Astrocyte (in vitro differentiated cells and primary cell): ENCODE measurements at regions not wholly inside any gene's neighbourhood (a gene's known extent, or its start where the extent isn't known, plus 50 kb on each side); places are given as distances from the start of the nearest gene placed in this dataset.

Experiments
- DNase-seq: peaks from one replicate; pipeline ENCODE4 v3.0.0-alpha.2; 2010; ENCODE audit warnings: low read depth
- FAIRE-seq: peaks from 2 replicates; lab custom pipeline; 2011; peaks lifted over from hg19 to GRCh38; lab: Jason Lieb, UNC
- H2AFZ ChIP-seq: 2 replicates; pipeline ENCODE4 v1.6.0; 2012; ENCODE audit warnings: low read depth, low read length, inconsistent platforms
- H3K27ac ChIP-seq: 2 replicates; pipeline ENCODE4 v1.5.1; 2011; ENCODE audit warnings: low read depth, low read length, inconsistent platforms
- H3K27me3 ChIP-seq: 2 replicates; pipeline ENCODE4 v1.6.0; 2011; ENCODE audit warnings: low read length, inconsistent platforms; ENCODE audit not compliant: insufficient read depth
- H3K36me3 ChIP-seq: 2 replicates; pipeline ENCODE4 v1.5.1; 2011; ENCODE audit warnings: low read length, inconsistent platforms; ENCODE audit not compliant: insufficient read depth
- H3K4me1 ChIP-seq: 2 replicates; pipeline ENCODE4 v1.5.1; 2011; ENCODE audit warnings: low read length, inconsistent platforms; ENCODE audit not compliant: insufficient read depth
- H3K4me2 ChIP-seq: 2 replicates; pipeline ENCODE4 v1.6.0; 2012; ENCODE audit warnings: low read length, inconsistent platforms
- H3K4me3 ChIP-seq: 2 replicates; pipeline ENCODE4 v1.5.1; 2011; ENCODE audit warnings: low read depth, mild to moderate bottlenecking, low read length, inconsistent platforms; ENCODE audit not compliant: insufficient read depth
- H3K79me2 ChIP-seq: 2 replicates; pipeline ENCODE4 v1.6.0; 2012; ENCODE audit warnings: mild to moderate bottlenecking, low read length, inconsistent platforms; ENCODE audit not compliant: insufficient read depth
- H3K9ac ChIP-seq: 2 replicates; pipeline ENCODE4 v1.6.0; 2012; ENCODE audit warnings: mild to moderate bottlenecking, low read length, inconsistent platforms
- H3K9me3 ChIP-seq: 2 replicates; pipeline ENCODE4 v1.5.1; 2012; ENCODE audit warnings: low read depth, mild to moderate bottlenecking, low read length, inconsistent platforms; ENCODE audit not compliant: insufficient read depth
- H4K20me1 ChIP-seq: 2 replicates; pipeline ENCODE4 v1.6.0; 2012; ENCODE audit warnings: low read length, inconsistent platforms; ENCODE audit not compliant: insufficient read depth
- H3K27ac Mint-ChIP-seq: one replicate; pipeline ENCODE4 v1.8.0; 2021; ENCODE audit warnings: mild to moderate bottlenecking, mixed read lengths; ENCODE audit not compliant: unreplicated experiment
- H3K27me3 Mint-ChIP-seq: one replicate; pipeline ENCODE4 v1.8.0; 2021; ENCODE audit warnings: low read depth, mixed read lengths; ENCODE audit not compliant: unreplicated experiment
- H3K36me3 Mint-ChIP-seq: one replicate; pipeline ENCODE4 v1.8.0; 2021; ENCODE audit warnings: low read depth, mixed read lengths; ENCODE audit not compliant: unreplicated experiment
- H3K4me1 Mint-ChIP-seq: one replicate; pipeline ENCODE4 v1.8.0; 2021; ENCODE audit warnings: low read depth, mixed read lengths; ENCODE audit not compliant: unreplicated experiment
- H3K4me3 Mint-ChIP-seq: one replicate; pipeline ENCODE4 v1.8.0; 2021; ENCODE audit warnings: mild to moderate bottlenecking, moderate library complexity, mixed read lengths; ENCODE audit not compliant: unreplicated experiment
- H3K9me3 Mint-ChIP-seq: one replicate; pipeline ENCODE4 v1.8.0; 2021; ENCODE audit warnings: mild to moderate bottlenecking, mixed read lengths; ENCODE audit not compliant: unreplicated experiment
- CTCF ChIP-seq: IDR thresholded peaks from 2 replicates; pipeline ENCODE4 v1.5.1; 2011; ENCODE audit warnings: low read depth, mild to moderate bottlenecking, inconsistent platforms, low read length, moderate library complexity; ENCODE audit not compliant: insufficient read depth
- EZH2 ChIP-seq: IDR thresholded peaks from 2 replicates; pipeline ENCODE4 v1.6.1; 2012; ENCODE audit warnings: mild to moderate bottlenecking, low read length, inconsistent platforms; ENCODE audit not compliant: insufficient read depth

DNA sequence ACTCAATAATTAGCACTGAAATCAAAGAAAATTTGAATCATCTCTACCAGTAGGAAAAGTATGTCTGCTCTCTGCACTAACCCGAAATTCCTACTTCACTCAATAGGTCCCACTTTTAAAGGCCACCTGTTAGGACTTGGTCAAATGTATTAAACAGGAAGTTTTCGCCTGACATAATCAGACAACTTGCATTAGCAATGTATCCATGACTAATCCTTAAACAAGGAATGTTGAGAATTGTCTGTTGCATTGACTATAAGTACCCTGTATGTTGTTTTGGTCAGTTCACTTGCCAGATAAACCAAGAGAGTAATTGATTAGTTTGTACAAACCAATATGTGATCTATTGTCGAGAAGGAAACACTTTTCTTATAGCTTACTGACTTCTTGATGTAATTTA is 1308.0 kb downstream of the CDY2B start:
- H4K20me1 ChIP-seq = no peaks in the 10 kb centered on the region
- H3K36me3 Mint-ChIP-seq = no peaks in the 10 kb centered on the region
- no peak overlapping the region for H3K27ac ChIP-seq
- H3K9me3 ChIP-seq = no peaks in the 10 kb centered on the region
- H3K27me3 Mint-ChIP-seq = no peaks in the 10 kb centered on the region
- H2AFZ ChIP-seq = no peak overlapping the region
- no peaks in the 10 kb centered on the region for H3K27me3 ChIP-seq
- no peaks in the 10 kb centered on the region for H3K79me2 ChIP-seq
- no peak overlapping the region for H3K27ac Mint-ChIP-seq
- TF ChIP-seq CTCF (no peak), EZH2 (no peak)
- no peak overlapping the region for H3K9ac ChIP-seq
- DNase-seq (no peak), FAIRE-seq (no peak)
- H3K4me1 Mint-ChIP-seq = peaks cover 4% of the 10 kb centered on the region
- no peak overlapping the region for H3K4me2 ChIP-seq
- H3K9me3 Mint-ChIP-seq = no peaks in the 10 kb centered on the region
- no peak overlapping the region for H3K4me3 ChIP-seq
- H3K4me3 Mint-ChIP-seq = no peak overlapping the region
- no peaks in the 10 kb centered on the region for H3K4me1 ChIP-seq
- no peaks in the 10 kb centered on the region for H3K36me3 ChIP-seq

- Mint-ChIP-seq H3K36me3 (no peaks in the 10 kb centered on the region), H3K27ac (no peak overlapping the region), H3K27me3 (no peaks in the 10 kb centered on the region), H3K4me1 (no peaks in the 10 kb centered on the region), H3K9me3 (no peaks in the 10 kb centered on the region), H3K4me3 (no peak overlapping the region)
- no peaks in the 10 kb centered on the region for H3K9me3 ChIP-seq
- no peak overlapping the region for H2AFZ ChIP-seq
- H3K27me3 ChIP-seq = no peaks in the 10 kb centered on the region
- TF ChIP-seq EZH2 = no peak
- TF ChIP-seq CTCF = no peak
- no peaks in the 10 kb centered on the region for H3K36me3 ChIP-seq
- no peak overlapping the region for H3K9ac ChIP-seq
- no peak overlapping the region for H3K4me2 ChIP-seq
- DNase-seq (no peak), FAIRE-seq (no peak)
- no peak overlapping the region for H3K4me3 ChIP-seq
- no peaks in the 10 kb centered on the region for H3K4me1 ChIP-seq
- H4K20me1 ChIP-seq = no peaks in the 10 kb centered on the region
- no peak overlapping the region for H3K27ac ChIP-seq
- H3K79me2 ChIP-seq = no peaks in the 10 kb centered on the region
These were observed 1317.5 kb downstream of the CDY2B start for GRCh38 chrY:16562491-16562890.

- DNase-seq (no peak), FAIRE-seq (no peak)
- no peak overlapping the region for H2AFZ ChIP-seq
- no peaks in the 10 kb centered on the region for H3K36me3 ChIP-seq
- Mint-ChIP-seq H3K27ac (no peak overlapping the region), H3K36me3 (no peaks in the 10 kb centered on the region), H3K4me3 (no peak overlapping the region), H3K9me3 (no peaks in the 10 kb centered on the region), H3K27me3 (no peaks in the 10 kb centered on the region), H3K4me1 (no peaks in the 10 kb centered on the region)
- H3K79me2 ChIP-seq = no peaks in the 10 kb centered on the region
- H3K4me2 ChIP-seq = no peak overlapping the region
- no peak overlapping the region for H3K4me3 ChIP-seq
- H3K27ac ChIP-seq = no peak overlapping the region
- no peaks in the 10 kb centered on the region for H4K20me1 ChIP-seq
- no peaks in the 10 kb centered on the region for H3K4me1 ChIP-seq
- H3K9ac ChIP-seq = no peak overlapping the region
- TF ChIP-seq CTCF = no peak
- TF ChIP-seq EZH2 = no peak
- no peaks in the 10 kb centered on the region for H3K9me3 ChIP-seq
- H3K27me3 ChIP-seq = no peaks in the 10 kb centered on the region
These were observed 1358.0 kb downstream of the CDY2B start for GRCh38 chrY:16522021-16522420.
